DND-41 (cell line): ENCODE measurements at regions not wholly inside any gene's neighbourhood (a gene's known extent, or its start where the extent isn't known, plus 50 kb on each side); places are given as distances from the start of the nearest gene placed in this dataset.

Experiments
- ATAC-seq: fragments of 200-7000 bp; cut with Tn5 transposase; 3 replicates; pipeline ENCODE4 v1.9.1; 2021; ENCODE audit warnings: low read depth; ENCODE audit not compliant: insufficient read depth
- DNase-seq: peaks from one replicate; pipeline ENCODE4 v3.0.0-alpha.2; 2020
- H2AFZ ChIP-seq: 2 replicates; pipeline ENCODE4 v1.6.0; 2012; ENCODE audit warnings: low read depth, low read length
- H3K27ac ChIP-seq: 2 replicates; pipeline ENCODE4 v1.5.1; 2012; ENCODE audit warnings: low read length, inconsistent platforms
- H3K27me3 ChIP-seq: fragments of 200-600 bp; sonication (generic); 2 replicates; pipeline ENCODE4 v1.6.0; 2012; ENCODE audit warnings: low read length, mild to moderate bottlenecking, inconsistent platforms; ENCODE audit not compliant: insufficient read depth, poor library complexity
- H3K36me3 ChIP-seq: 2 replicates; pipeline ENCODE4 v1.5.1; 2012; ENCODE audit warnings: low read length, inconsistent platforms; ENCODE audit not compliant: insufficient read depth
- H3K4me1 ChIP-seq: 2 replicates; pipeline ENCODE4 v1.5.1; 2012; ENCODE audit warnings: mild to moderate bottlenecking, low read length; ENCODE audit not compliant: insufficient read depth
- H3K4me2 ChIP-seq: 2 replicates; pipeline ENCODE4 v1.6.0; 2012; ENCODE audit warnings: mild to moderate bottlenecking, moderate library complexity, low read length, inconsistent platforms; ENCODE audit not compliant: insufficient read depth
- H3K4me3 ChIP-seq, 2 experiments: fragments of 200-600 bp in 1 of 2; shearing (Covaris generic) in 1 of 2; 2 replicates each; pipeline ENCODE4 v1.5.1; 2012 to 2016; ENCODE audit warnings: inconsistent platforms in 2 of 2, low read length in 2 of 2, mild to moderate bottlenecking in 2 of 2, low read depth in 1 of 2, moderate library complexity in 1 of 2
- H3K79me2 ChIP-seq: 2 replicates; pipeline ENCODE4 v1.6.0; 2012; ENCODE audit warnings: low read length, inconsistent platforms; ENCODE audit not compliant: insufficient read depth
- H3K9ac ChIP-seq: 2 replicates; pipeline ENCODE4 v1.6.0; 2012; ENCODE audit warnings: low read depth, mild to moderate bottlenecking, inconsistent platforms, low read length, moderate library complexity
- H3K9me3 ChIP-seq: 2 replicates; pipeline ENCODE4 v1.5.1; 2012; ENCODE audit warnings: low read length, moderate library complexity, mild to moderate bottlenecking, inconsistent platforms; ENCODE audit not compliant: insufficient read depth, severe bottlenecking
- H4K20me1 ChIP-seq: 2 replicates; pipeline ENCODE4 v1.6.0; 2012; ENCODE audit warnings: low read length; ENCODE audit not compliant: insufficient read depth
- EZH2 ChIP-seq: IDR thresholded peaks from 3 replicates; pipeline ENCODE4 v1.6.1; 2012; ENCODE audit warnings: borderline replicate concordance, low read depth, mild to moderate bottlenecking, moderate library complexity, low read length, inconsistent platforms; ENCODE audit not compliant: severe bottlenecking
- TF ChIP-seq, protein P1 (sequence below): IDR thresholded peaks from 2 replicates; pipeline ENCODE4 v1.5.1; 2012; ENCODE audit warnings: borderline replicate concordance, low read length, moderate library complexity, mild to moderate bottlenecking; ENCODE audit not compliant: poor library complexity, severe bottlenecking; ENCODE audit errors: extremely low read depth

DNA sequence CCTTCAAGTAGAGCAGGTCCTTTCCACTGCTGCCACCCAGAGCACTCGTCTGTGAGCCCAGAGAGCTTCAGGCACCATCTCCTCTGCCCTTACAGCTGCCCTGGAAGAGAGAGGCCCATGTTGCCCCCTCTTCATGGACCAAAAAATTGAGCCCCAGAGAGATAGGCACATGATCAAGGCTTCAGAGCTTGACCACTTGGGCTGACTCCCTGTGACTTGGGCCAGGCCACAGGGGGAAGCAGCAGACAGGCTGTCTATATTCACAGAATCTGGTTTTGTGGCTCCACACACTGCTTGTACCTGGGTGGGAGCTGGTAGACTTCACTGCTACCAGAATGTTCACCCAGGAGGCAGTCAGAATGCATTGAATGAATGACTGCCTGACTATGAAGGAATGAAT lies 58.2 kb downstream of the SMIM38 start:
- Histone ChIP-seq H3K79me2 (no peaks in the 10 kb centered on the region), H3K27me3 (peaks cover 7% of the 10 kb centered on the region), H4K20me1 (no peaks in the 10 kb centered on the region), H3K36me3 (no peaks in the 10 kb centered on the region), H3K9me3 (no peaks in the 10 kb centered on the region), H3K4me1 (no peaks in the 10 kb centered on the region), H3K27ac (no peak overlapping the region), H3K4me3 (no peak overlapping the region), H2AFZ (no peak overlapping the region), H3K4me2 (no peak overlapping the region), H3K9ac (no peak overlapping the region)
- DNase-seq: no peak
- no peak for ATAC-seq
- TF ChIP-seq, protein P1, sequence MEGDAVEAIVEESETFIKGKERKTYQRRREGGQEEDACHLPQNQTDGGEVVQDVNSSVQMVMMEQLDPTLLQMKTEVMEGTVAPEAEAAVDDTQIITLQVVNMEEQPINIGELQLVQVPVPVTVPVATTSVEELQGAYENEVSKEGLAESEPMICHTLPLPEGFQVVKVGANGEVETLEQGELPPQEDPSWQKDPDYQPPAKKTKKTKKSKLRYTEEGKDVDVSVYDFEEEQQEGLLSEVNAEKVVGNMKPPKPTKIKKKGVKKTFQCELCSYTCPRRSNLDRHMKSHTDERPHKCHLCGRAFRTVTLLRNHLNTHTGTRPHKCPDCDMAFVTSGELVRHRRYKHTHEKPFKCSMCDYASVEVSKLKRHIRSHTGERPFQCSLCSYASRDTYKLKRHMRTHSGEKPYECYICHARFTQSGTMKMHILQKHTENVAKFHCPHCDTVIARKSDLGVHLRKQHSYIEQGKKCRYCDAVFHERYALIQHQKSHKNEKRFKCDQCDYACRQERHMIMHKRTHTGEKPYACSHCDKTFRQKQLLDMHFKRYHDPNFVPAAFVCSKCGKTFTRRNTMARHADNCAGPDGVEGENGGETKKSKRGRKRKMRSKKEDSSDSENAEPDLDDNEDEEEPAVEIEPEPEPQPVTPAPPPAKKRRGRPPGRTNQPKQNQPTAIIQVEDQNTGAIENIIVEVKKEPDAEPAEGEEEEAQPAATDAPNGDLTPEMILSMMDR: no peak
- no peak for TF ChIP-seq EZH2

DNA sequence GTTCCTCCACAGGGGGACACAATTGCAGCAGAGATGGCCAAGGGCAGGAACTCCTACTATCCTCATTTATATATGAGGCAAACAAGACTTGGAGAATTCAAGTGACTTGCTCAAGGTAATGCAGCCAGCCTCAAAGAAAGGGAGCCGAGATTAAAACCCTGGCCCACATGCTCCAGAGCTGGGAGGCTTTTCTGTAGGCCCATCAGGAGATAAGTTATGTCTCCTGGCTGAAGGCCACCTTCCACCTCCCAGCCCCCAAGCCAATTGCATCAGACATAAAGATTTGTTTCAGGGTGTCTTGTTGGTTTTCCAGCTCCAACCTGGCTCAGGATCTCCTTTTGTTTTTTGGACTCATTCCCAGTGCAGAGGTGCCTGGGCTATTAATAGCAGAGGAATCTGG lies 59.5 kb downstream of the SMIM38 start:
- Histone ChIP-seq H3K79me2 (no peaks in the 10 kb centered on the region), H4K20me1 (no peaks in the 10 kb centered on the region), H3K36me3 (no peaks in the 10 kb centered on the region), H3K27ac (no peak overlapping the region), H3K4me3 (no peak overlapping the region), H3K4me2 (no peak overlapping the region), H3K9ac (no peak overlapping the region), H2AFZ (no peak overlapping the region), H3K4me1 (no peaks in the 10 kb centered on the region), H3K9me3 (no peaks in the 10 kb centered on the region), H3K27me3 (peaks cover 7% of the 10 kb centered on the region)
- no peak for DNase-seq
- no peak for ATAC-seq
- TF ChIP-seq, protein P1: no peak
- TF ChIP-seq EZH2: no peak

DNA sequence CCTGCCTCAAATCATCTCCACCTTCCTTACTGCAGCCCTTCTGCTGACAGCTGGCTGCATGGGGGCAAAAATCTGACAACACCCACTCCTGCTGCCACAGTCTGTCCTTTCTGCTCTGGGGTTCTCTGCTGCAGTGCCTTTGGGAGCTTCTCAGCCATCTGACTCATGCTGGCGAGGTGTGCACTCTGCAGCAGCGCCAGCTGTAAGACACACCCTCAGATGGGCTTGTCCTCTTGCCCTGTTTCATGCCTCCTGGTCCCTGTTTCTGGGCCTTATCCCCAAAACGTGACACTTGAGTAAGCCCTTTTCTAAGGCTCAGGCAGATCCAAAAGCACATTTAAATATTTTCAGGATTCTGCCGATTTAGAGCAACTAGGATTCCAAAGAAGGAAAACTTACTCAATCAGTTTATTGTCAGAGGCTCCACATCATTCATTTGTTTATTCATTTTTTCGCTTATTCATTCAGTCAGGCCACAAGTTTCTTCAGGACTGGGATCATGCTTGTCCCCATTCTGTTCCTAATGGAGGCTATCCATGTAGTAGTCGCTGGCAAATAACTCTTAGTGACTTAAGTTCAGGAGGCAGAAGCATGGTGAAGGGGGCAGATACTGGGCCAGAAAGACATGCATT lies 60.2 kb downstream of the SMIM38 start:
- Histone ChIP-seq H3K4me3 (no peak overlapping the region), H3K79me2 (no peaks in the 10 kb centered on the region), H3K4me2 (no peak overlapping the region), H3K36me3 (no peaks in the 10 kb centered on the region), H3K9me3 (no peaks in the 10 kb centered on the region), H4K20me1 (no peaks in the 10 kb centered on the region), H3K27ac (no peak overlapping the region), H3K4me1 (no peaks in the 10 kb centered on the region), H3K27me3 (peaks cover under 1% of the 10 kb centered on the region), H3K9ac (no peak overlapping the region), H2AFZ (no peak overlapping the region)
- no peak for ATAC-seq
- TF ChIP-seq, protein P1: no peak
- no peak for TF ChIP-seq EZH2
- no peak for DNase-seq

DNA sequence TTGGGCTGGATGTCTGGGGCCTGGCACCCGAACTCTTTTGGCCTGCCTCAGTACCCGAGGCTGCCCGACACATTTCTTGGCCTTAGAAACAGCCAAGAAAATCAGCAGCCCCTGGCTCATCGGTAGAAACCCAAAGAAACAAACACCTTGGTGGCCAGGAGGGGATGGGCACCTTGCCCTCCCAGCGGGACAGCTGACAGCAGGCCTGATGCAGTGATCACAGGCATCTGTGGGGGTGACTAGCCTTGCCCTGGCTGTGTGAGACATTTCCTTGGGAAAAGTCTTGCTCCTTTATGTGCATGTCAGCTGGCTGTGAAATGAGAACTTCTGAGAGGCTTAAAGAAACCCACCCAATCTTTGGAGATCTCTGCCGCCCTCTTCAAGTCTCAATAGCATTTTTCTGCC lies 60.9 kb downstream of the SMIM38 start:
- no peaks in the 10 kb centered on the region for H3K9me3 ChIP-seq
- H2AFZ ChIP-seq: no peak overlapping the region
- no peaks in the 10 kb centered on the region for H3K79me2 ChIP-seq
- no peaks in the 10 kb centered on the region for H4K20me1 ChIP-seq
- no peaks in the 10 kb centered on the region for H3K27me3 ChIP-seq
- no peak overlapping the region for H3K4me3 ChIP-seq
- DNase-seq (no peak), ATAC-seq (no peak)
- H3K4me1 ChIP-seq: no peaks in the 10 kb centered on the region
- H3K9ac ChIP-seq: no peak overlapping the region
- no peak overlapping the region for H3K4me2 ChIP-seq
- H3K27ac ChIP-seq: no peak overlapping the region
- H3K36me3 ChIP-seq: no peaks in the 10 kb centered on the region
- TF ChIP-seq, protein P1: no peak
- TF ChIP-seq EZH2: no peak
